ENCODE measurements at regions not wholly inside any gene's neighbourhood (a gene's known extent, or its start where the extent isn't known, plus 50 kb on each side); places are given as distances from the start of the nearest gene placed in this dataset.

- no peak for TF ChIP-seq POLR2A (IDR thresholded peaks at IDR 0.05)
- TF ChIP-seq CTCF (IDR thresholded peaks at IDR 0.05): no peak
These were observed 59.3 kb upstream of the TACR1 start for GRCh38 chr2:75258620-75259019.

Data from testis (tissue), 2 donors.